CD4-positive, alpha-beta T cell (primary cell): ENCODE measurements at regions not wholly inside any gene's neighbourhood (a gene's known extent, or its start where the extent isn't known, plus 50 kb on each side); places are given as distances from the start of the nearest gene placed in this dataset.

Source experiments
- ATAC-seq: fragments of 200-7000 bp; cut with Tn5 transposase; one replicate; pipeline ENCODE4 v1.10.0; 2022; ENCODE audit warnings: mild to moderate bottlenecking; ENCODE audit not compliant: poor library complexity
- CTCF ChIA-PET: fragments of 350-600 bp; sonication (Branson Sonifier 250); formaldehyde crosslinking; loops from one replicate; lab custom pipeline; 2021; ENCODE audit warnings: antibody characterized with exemption, inconsistent platforms; lab: Charles Lee
- POLR2A ChIA-PET: fragments of 350-600 bp; sonication (Branson Sonifier 250); formaldehyde crosslinking; loops from one replicate; lab custom pipeline; 2021; ENCODE audit warnings: antibody characterized with exemption, inconsistent platforms; lab: Charles Lee
- DNase-seq, 14 experiments: peaks; one replicate each; pipeline ENCODE4 v3.0.0-alpha.2; 2013 to 2020; ENCODE audit warnings: mixed read lengths in 2 of 14
- H3K27ac ChIP-seq, 2 donors: one replicate each; pipeline versions ENCODE4 v1.5.1 to v1.7.0; 2013; ENCODE audit warnings: low read length in 2 of 2, low read depth in 1 of 2, mild to moderate bottlenecking in 1 of 2
- H3K27me3 ChIP-seq, 2 experiments: 1 replicate in 1 of 2; 2 replicates in 1 of 2; pipeline versions ENCODE4 v1.6.1 to v1.7.0; 2013; ENCODE audit warnings: low read length in 2 of 2, control low read depth in 1 of 2, mild to moderate bottlenecking in 1 of 2, moderate library complexity in 1 of 2; ENCODE audit not compliant: insufficient read depth in 2 of 2, control insufficient read depth in 1 of 2
- H3K36me3 ChIP-seq: one replicate; pipeline ENCODE4 v1.6.1; 2013; ENCODE audit warnings: low read length, control low read depth; ENCODE audit not compliant: insufficient read depth
- H3K4me1 ChIP-seq: one replicate; pipeline ENCODE4 v1.6.1; 2013; ENCODE audit warnings: low read length, control low read depth; ENCODE audit not compliant: insufficient read depth
- H3K4me3 ChIP-seq: one replicate; pipeline ENCODE4 v1.5.1; 2013; ENCODE audit warnings: mild to moderate bottlenecking, low read length, moderate library complexity
- H3K9me3 ChIP-seq, 2 experiments: 1 replicate in 1 of 2; 2 replicates in 1 of 2; pipeline versions ENCODE4 v1.6.1 to v1.7.0; 2013; ENCODE audit warnings: low read length in 2 of 2, mild to moderate bottlenecking in 2 of 2, control low read depth in 1 of 2, moderate library complexity in 1 of 2; ENCODE audit not compliant: control insufficient read depth in 1 of 2, insufficient read depth in 1 of 2
- H3K27ac Mint-ChIP-seq: one replicate; pipeline ENCODE4 v1.8.0; 2020; ENCODE audit warnings: mixed read lengths
- H3K27me3 Mint-ChIP-seq: one replicate; pipeline ENCODE4 v1.8.0; 2021; ENCODE audit warnings: mixed read lengths
- H3K36me3 Mint-ChIP-seq: one replicate; pipeline ENCODE4 v1.8.0; 2021; ENCODE audit warnings: low read depth, mixed read lengths
- H3K4me1 Mint-ChIP-seq: one replicate; pipeline ENCODE4 v1.8.0; 2021; ENCODE audit warnings: low read depth, mixed read lengths
- H3K4me3 Mint-ChIP-seq: one replicate; pipeline ENCODE4 v1.8.0; 2020; ENCODE audit warnings: mild to moderate bottlenecking, mixed read lengths
- H3K9me3 Mint-ChIP-seq: one replicate; pipeline ENCODE4 v1.8.0; 2020; ENCODE audit warnings: mixed read lengths
- CTCF ChIP-seq: fragments of 200-600 bp; IDR thresholded peaks from one replicate; pipeline ENCODE4 v1.8.0; 2022; ENCODE audit warnings: antibody characterized with exemption, mild to moderate bottlenecking
- intact Hi-C, 2 experiments: fragments of 100-400 bp; cut with DNase I in 1 of 2; cut with micrococcal nuclease in 1 of 2; formaldehyde crosslinking; loops; one replicate each; pipeline versions ENCODE4 v1.15.1 to v1.9.0; 2023 to 2025; cut with DNase I, micrococcal nuclease

GRCh38 chr21:31455506-31455905, 111.4 kb upstream of the TIAM1 start:
- intact Hi-C loops: no loop called here
- no peak for DNase-seq
- POLR2A ChIA-PET: no interaction called here
- ATAC-seq: no peak
- H3K4me1 ChIP-seq: no peaks in the 10 kb centered on the region
- no peak for TF ChIP-seq CTCF
- CTCF ChIA-PET: no interaction called here
- no peak overlapping the region for H3K4me3 ChIP-seq
- Mint-ChIP-seq H3K4me3 (no peak overlapping the region), H3K27me3 (no peaks in the 10 kb centered on the region), H3K4me1 (peaks cover 2% of the 10 kb centered on the region), H3K27ac (no peak overlapping the region), H3K9me3 (peaks cover 2% of the 10 kb centered on the region), H3K36me3 (no peaks in the 10 kb centered on the region)
- no peaks in the 10 kb centered on the region for H3K36me3 ChIP-seq
- H3K27ac ChIP-seq: no peak overlapping the region
- peaks cover 0 to 3% of the 10 kb centered on the region in 2 experiments for H3K9me3 ChIP-seq
- H3K27me3 ChIP-seq: no peaks in the 10 kb centered on the region

GRCh38 chr21:31450980-31451379, 106.9 kb upstream of the TIAM1 start:
- no peak for ATAC-seq
- no peak overlapping the region for H3K27ac ChIP-seq
- intact Hi-C loops: no loop called here
- H3K27me3 ChIP-seq: no peaks in the 10 kb centered on the region
- H3K36me3 ChIP-seq: no peaks in the 10 kb centered on the region
- no peak for DNase-seq
- no peak overlapping the region for H3K27ac Mint-ChIP-seq
- H3K27me3 Mint-ChIP-seq: no peaks in the 10 kb centered on the region
- peaks cover 2% of the 10 kb centered on the region for H3K9me3 Mint-ChIP-seq
- ChIA-PET POLR2A (no interaction called here), CTCF (no interaction called here)
- H3K9me3 ChIP-seq: peaks cover 0 to 3% of the 10 kb centered on the region in 2 experiments
- H3K4me3 ChIP-seq: no peak overlapping the region
- H3K4me1 ChIP-seq: peaks cover 21% of the 10 kb centered on the region
- H3K36me3 Mint-ChIP-seq: no peaks in the 10 kb centered on the region
- no peak for TF ChIP-seq CTCF
- H3K4me3 Mint-ChIP-seq: no peak overlapping the region
- peaks cover 20% of the 10 kb centered on the region for H3K4me1 Mint-ChIP-seq

GRCh38 chr21:31449921-31450535, 106.0 kb upstream of the TIAM1 start:
- Mint-ChIP-seq H3K9me3 (peaks cover 2% of the 10 kb centered on the region), H3K27me3 (no peaks in the 10 kb centered on the region), H3K27ac (no peak overlapping the region), H3K36me3 (no peaks in the 10 kb centered on the region), H3K4me3 (no peak overlapping the region), H3K4me1 (peaks cover 28% of the 10 kb centered on the region)
- TF ChIP-seq CTCF: no peak
- peaks cover 23% of the 10 kb centered on the region for H3K4me1 ChIP-seq
- no peaks in the 10 kb centered on the region for H3K36me3 ChIP-seq
- POLR2A ChIA-PET: no interaction called here
- DNase-seq (no peak), ATAC-seq (no peak)
- H3K4me3 ChIP-seq: no peak overlapping the region
- no peaks in the 10 kb centered on the region for H3K27me3 ChIP-seq
- no peak overlapping the region for H3K27ac ChIP-seq
- intact Hi-C loops: loop anchor here in 1 of 2 experiments (10.0 kb wide), 1 partner anchor 55 kb away; no protein-coding TSS in a partner anchor
- H3K9me3 ChIP-seq: peaks cover 0 to 3% of the 10 kb centered on the region in 2 experiments
- CTCF ChIA-PET: no interaction called here
